KBM-7 (cell line): ENCODE measurements at regions not wholly inside any gene's neighbourhood (a gene's known extent, or its start where the extent isn't known, plus 50 kb on each side); places are given as distances from the start of the nearest gene placed in this dataset.

Experiments used
- DNase-seq: peaks from one replicate; pipeline ENCODE4 v3.0.0-alpha.2; 2015
- in situ Hi-C: fragments of 300-500 bp; cut with MboI; formaldehyde crosslinking; loops from 2 replicates; pipeline ENCODE4 v1.14.3; 2020; ENCODE audit warnings: low sequenced_read_pairs, low pct_unique_long_range_greater_than_20kb, mixed read lengths

GRCh38 chr9:89982016-89982415 is 377.2 kb downstream of the GADD45G start:
- no peak for DNase-seq
- in situ Hi-C loops, result no loop called here

- in situ Hi-C loops, result no loop called here
Measured at GRCh38 chr9:89983411-89983810, 378.6 kb downstream of the GADD45G start.

DNA sequence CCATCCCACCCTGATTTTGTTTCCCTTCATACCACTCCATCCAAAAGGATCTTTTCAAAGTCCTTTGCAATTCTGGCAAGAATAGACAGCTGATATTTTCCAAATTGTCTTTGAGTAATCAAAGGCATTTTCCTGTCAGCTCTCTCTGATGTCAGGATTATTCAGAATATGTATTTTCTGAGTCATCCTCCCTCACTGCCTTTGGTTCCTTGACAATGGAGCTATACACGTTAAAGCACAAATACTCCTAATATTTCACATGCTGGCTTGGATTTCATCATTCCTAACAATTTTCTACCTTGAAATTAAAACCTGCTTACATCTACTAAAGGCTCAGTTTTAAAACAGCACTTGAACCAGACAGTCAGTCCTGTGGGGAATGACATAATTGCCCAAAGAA is 379.4 kb downstream of the GADD45G start:
- DNase-seq, result no peak
- in situ Hi-C loops, result no loop called here

More at GRCh38 chr9:89983411-89983810, 378.6 kb downstream of the GADD45G start:
- DNase-seq, result no peak

GRCh38 chr9:89985068-89985467 is 380.3 kb downstream of the GADD45G start:
- DNase-seq, result no peak
- in situ Hi-C loops, result no loop called here

DNA sequence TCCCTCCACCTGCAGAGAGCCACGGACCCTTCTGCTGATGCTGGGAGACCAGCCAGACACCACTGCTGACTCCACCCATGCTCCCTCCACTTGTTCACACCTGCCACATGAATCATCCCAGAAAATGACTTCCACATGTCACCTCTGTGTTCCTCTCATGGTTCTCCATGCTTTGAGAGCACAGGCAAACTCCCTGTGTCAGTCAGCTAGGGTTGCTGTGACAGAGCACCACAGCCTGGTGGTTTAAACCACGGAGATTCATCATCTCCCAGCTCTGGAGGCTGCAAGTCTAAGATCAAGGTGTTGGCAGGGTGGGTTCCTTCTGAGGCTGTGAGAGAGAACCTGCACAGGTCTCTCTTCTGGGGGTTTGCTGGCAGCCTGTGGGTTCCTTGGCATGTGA is 381.4 kb downstream of the GADD45G start:
- in situ Hi-C loops, result no loop called here
- DNase-seq, result no peak

- no peak for DNase-seq
- in situ Hi-C loops, result no loop called here
Measured at GRCh38 chr9:89988458-89988857, 383.6 kb downstream of the GADD45G start.

- no peak for DNase-seq
- in situ Hi-C loops, result no loop called here
Measured at GRCh38 chr9:89991204-89991790, 386.5 kb downstream of the GADD45G start.

DNA sequence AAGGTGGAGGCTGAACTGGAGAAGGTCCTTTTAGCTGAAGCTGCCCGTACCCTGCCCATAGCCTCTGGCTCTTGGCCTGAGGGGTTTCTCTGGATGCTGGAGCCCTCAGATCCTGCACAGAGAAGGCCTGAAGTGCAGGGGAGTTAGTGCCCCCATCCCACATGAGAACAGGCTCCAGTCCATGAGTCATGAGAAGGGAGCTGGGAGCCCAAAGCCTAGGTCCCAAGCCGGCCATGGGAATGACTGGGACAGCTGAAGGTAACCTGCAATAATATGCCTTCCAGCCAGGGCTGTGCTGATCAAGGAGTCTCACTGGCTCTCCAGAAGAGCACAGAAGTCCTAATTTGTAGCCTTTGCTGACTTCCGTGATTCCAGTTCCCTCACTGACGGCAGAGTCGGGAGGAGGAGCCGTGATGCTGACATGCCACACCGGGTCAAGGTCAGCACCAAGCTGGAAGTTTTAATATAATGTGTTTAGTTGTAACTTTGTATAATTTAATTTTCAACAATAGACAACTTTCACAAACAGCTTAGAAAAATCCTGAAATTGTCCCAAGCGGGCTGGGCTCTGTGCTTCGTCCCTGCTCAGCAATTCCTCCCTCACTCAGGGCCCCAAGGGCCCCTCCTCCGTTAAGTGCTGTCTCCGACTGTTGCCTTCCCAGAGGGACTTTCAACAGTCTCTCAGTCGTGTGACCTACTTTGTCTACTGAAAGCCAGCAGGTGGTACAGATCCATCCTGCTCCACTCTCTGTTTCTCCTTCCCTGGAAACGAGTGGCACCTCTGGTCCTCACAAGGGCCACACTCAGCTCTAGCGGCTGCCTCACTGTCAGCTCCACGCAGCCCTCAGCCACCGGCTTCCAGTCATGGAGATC is 387.8 kb downstream of the GADD45G start:
- DNase-seq, result no peak
- in situ Hi-C loops, result no loop called here

GRCh38 chr9:89993678-89994630 is 389.1 kb downstream of the GADD45G start:
- in situ Hi-C loops, result no loop called here
- no peak for DNase-seq

GRCh38 chr9:89994988-89995613 is 390.3 kb downstream of the GADD45G start:
- in situ Hi-C loops, result no loop called here
- no peak for DNase-seq

GRCh38 chr9:89996116-89996515 is 391.3 kb downstream of the GADD45G start:
- in situ Hi-C loops, result no loop called here
- no peak for DNase-seq

GRCh38 chr9:89996773-89997172 is 392.0 kb downstream of the GADD45G start:
- in situ Hi-C loops, result no loop called here
- DNase-seq, result no peak

- in situ Hi-C loops, result no loop called here
Measured at GRCh38 chr9:89998633-89999032, 393.8 kb downstream of the GADD45G start.

DNA sequence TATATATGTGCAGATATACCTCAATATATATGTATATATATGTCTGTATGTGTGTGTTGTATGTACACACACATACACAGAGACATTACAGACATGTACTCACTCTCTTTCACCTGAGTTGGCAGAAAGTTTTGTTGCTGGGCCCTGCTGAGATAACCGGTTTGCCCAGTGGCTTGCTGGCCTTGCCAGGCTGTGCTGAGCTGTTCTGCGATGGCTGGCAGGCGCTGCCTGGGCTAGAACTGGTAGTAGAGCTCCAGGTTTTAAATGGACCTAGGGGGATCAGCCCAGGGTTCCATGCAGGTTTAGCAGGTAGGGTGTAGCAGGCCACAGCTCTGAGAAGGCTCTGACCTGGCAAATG is 394.3 kb downstream of the GADD45G start:
- in situ Hi-C loops, result no loop called here

More at GRCh38 chr9:89998633-89999032, 393.8 kb downstream of the GADD45G start:
- DNase-seq, result no peak

DNA sequence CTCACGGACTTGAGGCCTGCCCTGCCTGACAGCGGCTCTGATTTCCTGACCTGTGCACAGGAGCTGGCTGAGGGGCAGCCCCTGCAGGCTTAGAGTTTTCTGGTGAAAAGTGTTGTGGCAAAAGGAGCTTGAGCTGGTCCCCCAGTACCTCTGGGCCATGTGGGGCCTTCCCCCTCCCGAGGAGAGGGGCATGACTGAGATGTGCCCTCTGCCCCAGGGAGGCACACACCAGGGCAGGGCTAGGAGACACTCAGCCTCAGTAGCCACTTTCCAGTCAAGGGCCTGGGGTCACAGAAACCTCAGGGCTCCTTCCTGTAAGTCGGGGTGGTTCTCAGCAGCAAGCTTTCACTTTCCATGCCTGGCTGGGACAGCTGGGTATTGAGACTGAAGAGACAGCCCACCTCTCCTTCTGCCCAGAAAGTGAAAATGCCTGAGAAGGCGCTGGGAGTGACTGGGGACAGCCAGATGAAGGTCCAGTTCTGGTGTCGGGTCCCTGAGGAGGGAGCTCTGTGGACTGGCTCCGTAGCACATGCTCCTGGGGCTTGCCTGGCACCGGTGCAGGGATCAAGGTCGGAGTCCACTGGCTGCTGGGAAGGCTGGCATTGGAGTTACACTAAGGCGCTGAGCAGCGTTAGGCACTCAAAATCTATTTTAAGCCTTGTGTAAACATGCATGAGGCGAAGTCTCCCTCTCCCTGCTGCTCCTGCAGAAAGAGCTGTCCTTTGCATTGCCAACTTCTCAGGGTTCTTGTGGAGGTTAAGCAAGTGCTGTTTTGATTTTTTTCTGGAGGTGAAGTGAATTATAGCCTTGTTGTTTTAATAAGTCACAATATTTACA is 394.9 kb downstream of the GADD45G start:
- in situ Hi-C loops, result no loop called here

More for the DNA sequence above, 394.3 kb downstream of the GADD45G start:
- DNase-seq, result no peak

GRCh38 chr9:90000925-90001324 is 396.1 kb downstream of the GADD45G start:
- in situ Hi-C loops, result no loop called here
- no peak for DNase-seq

More for the DNA sequence above, 394.9 kb downstream of the GADD45G start:
- no peak for DNase-seq

DNA sequence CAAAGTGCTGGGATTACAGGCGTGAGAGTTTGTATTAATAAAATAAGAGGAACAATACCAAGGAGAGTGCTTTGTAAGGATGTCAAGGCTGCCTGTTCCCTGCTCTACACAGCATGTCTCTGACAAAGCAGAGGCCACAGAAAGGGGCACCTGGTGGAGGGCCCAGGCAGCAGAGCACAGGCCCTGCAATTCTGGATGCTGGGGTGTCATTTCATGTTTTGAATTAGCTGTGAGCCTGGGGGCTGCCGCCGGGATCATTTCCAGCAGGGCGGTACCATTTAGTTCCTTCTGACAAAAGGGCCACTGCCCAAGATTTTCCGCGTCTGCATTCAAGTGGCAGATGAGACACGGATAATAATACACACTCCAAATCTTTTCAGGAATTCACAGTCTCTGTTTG is 396.9 kb downstream of the GADD45G start:
- no peak for DNase-seq
- in situ Hi-C loops, result no loop called here
